Liver (tissue), 8 donors: ENCODE measurements at regions not wholly inside any gene's neighbourhood (a gene's known extent, or its start where the extent isn't known, plus 50 kb on each side); places are given as distances from the start of the nearest gene placed in this dataset.

ENCODE experiments used
- DNase-seq: peaks from one replicate; pipeline ENCODE4 v3.0.0-alpha.2; 2017; ENCODE audit warnings: low spot score
- H3K27ac ChIP-seq, 2 donors: one replicate each; pipeline ENCODE4 v1.7.0; 2013; ENCODE audit warnings: inconsistent platforms in 2 of 2, low read length in 2 of 2, control low read depth in 1 of 2, low read depth in 1 of 2, mild to moderate bottlenecking in 1 of 2
- H3K27me3 ChIP-seq, 4 donors: one replicate each; pipeline versions ENCODE4 v1.6.1 to v1.7.0; 2013; ENCODE audit warnings: low read length in 3 of 4, inconsistent platforms in 1 of 4, mild to moderate bottlenecking in 1 of 4, moderate library complexity in 1 of 4; ENCODE audit not compliant: control insufficient read depth in 4 of 4, insufficient read depth in 4 of 4
- H3K36me3 ChIP-seq, 4 donors: one replicate each; pipeline versions ENCODE4 v1.6.1 to v1.7.0; 2013; ENCODE audit warnings: low read length in 3 of 4, mild to moderate bottlenecking in 3 of 4, low read depth in 1 of 4, moderate library complexity in 1 of 4; ENCODE audit not compliant: control insufficient read depth in 4 of 4, insufficient read depth in 3 of 4
- H3K4me1 ChIP-seq, 4 donors: one replicate each; pipeline versions ENCODE4 v1.6.1 to v1.7.0; 2013; ENCODE audit warnings: low read length in 3 of 4, mild to moderate bottlenecking in 3 of 4, moderate library complexity in 1 of 4; ENCODE audit not compliant: control insufficient read depth in 4 of 4, insufficient read depth in 4 of 4
- H3K4me3 ChIP-seq, 3 donors: one replicate each; pipeline versions ENCODE4 v1.6.1 to v1.7.0; 2013; ENCODE audit warnings: low read length in 3 of 3, control low read depth in 1 of 3, low read depth in 1 of 3, mild to moderate bottlenecking in 1 of 3
- H3K9ac ChIP-seq, 2 donors: one replicate each; pipeline ENCODE4 v1.7.0; 2013; ENCODE audit warnings: low read length in 2 of 2, mild to moderate bottlenecking in 2 of 2, moderate library complexity in 2 of 2, control low read depth in 1 of 2, low read depth in 1 of 2
- H3K9me3 ChIP-seq, 4 donors: one replicate each; pipeline versions ENCODE4 v1.6.1 to v1.7.0; 2013; ENCODE audit warnings: low read length in 3 of 4; ENCODE audit not compliant: control insufficient read depth in 4 of 4
- ATF3 ChIP-seq: IDR thresholded peaks from 2 replicates; pipeline ENCODE4 v1.6.1; 2016; ENCODE audit warnings: antibody characterized with exemption
- CTCF ChIP-seq: fragments of 150-350 bp; IDR thresholded peaks from 2 replicates; pipeline ENCODE4 v1.5.1; 2017; ENCODE audit warnings: improper control_type of control experiment, low read depth, low read length; ENCODE audit not compliant: missing input control
- EGR1 ChIP-seq, 2 donors: IDR thresholded peaks; 2 replicates each; pipeline ENCODE4 v1.6.1; 2016 to 2018; ENCODE audit warnings: antibody characterized with exemption in 2 of 2, low read depth in 2 of 2
- FOXA1 ChIP-seq: IDR thresholded peaks from 2 replicates; pipeline ENCODE4 v1.6.1; 2016; ENCODE audit warnings: antibody characterized with exemption
- FOXA2 ChIP-seq: IDR thresholded peaks from 2 replicates; pipeline ENCODE4 v1.6.1; 2016; ENCODE audit warnings: antibody characterized with exemption
- GABPA ChIP-seq, 2 donors: IDR thresholded peaks in 1 of 2; conservative IDR thresholded peaks in 1 of 2; 2 replicates each; pipeline ENCODE4 v1.6.1; 2016; ENCODE audit warnings: antibody characterized with exemption in 2 of 2, mild to moderate bottlenecking in 1 of 2, moderate library complexity in 1 of 2
- HNF4A ChIP-seq, 2 donors: conservative IDR thresholded peaks; 2 replicates each; pipeline ENCODE4 v1.6.1; 2016; ENCODE audit warnings: antibody characterized with exemption in 2 of 2, mild to moderate bottlenecking in 2 of 2
- HNF4G ChIP-seq: IDR thresholded peaks from 2 replicates; pipeline ENCODE4 v1.6.1; 2016; ENCODE audit warnings: antibody characterized with exemption
- JUND ChIP-seq, 2 donors: IDR thresholded peaks; 2 replicates each; pipeline ENCODE4 v1.6.1; 2016; ENCODE audit warnings: antibody characterized with exemption in 2 of 2
- NR2F2 ChIP-seq: IDR thresholded peaks from 2 replicates; pipeline ENCODE4 v1.6.1; 2016; ENCODE audit warnings: antibody characterized with exemption
- RAD21 ChIP-seq, 2 donors: IDR thresholded peaks; 2 replicates each; pipeline ENCODE4 v1.6.1; 2016; ENCODE audit warnings: antibody characterized with exemption in 2 of 2, mild to moderate bottlenecking in 2 of 2
- RXRA ChIP-seq, 2 donors: IDR thresholded peaks; 2 replicates each; pipeline ENCODE4 v1.6.1; 2017 to 2018; ENCODE audit warnings: antibody characterized with exemption in 2 of 2, mild to moderate bottlenecking in 1 of 2
- SP1 ChIP-seq: IDR thresholded peaks from 2 replicates; pipeline ENCODE4 v1.6.1; 2018; ENCODE audit warnings: antibody characterized with exemption, mild to moderate bottlenecking
- TAF1 ChIP-seq: conservative IDR thresholded peaks from 2 replicates; pipeline ENCODE4 v1.6.1; 2016; ENCODE audit warnings: antibody characterized with exemption, mild to moderate bottlenecking
- YY1 ChIP-seq: IDR thresholded peaks from 2 replicates; pipeline ENCODE4 v1.6.1; 2016; ENCODE audit warnings: antibody characterized with exemption, mild to moderate bottlenecking
- ZBTB33 ChIP-seq: IDR thresholded peaks from 2 replicates; pipeline ENCODE4 v1.6.1; 2016; ENCODE audit warnings: antibody characterized with exemption
- WGBS: extraction: QIAGEN DNeasy Blood & Tissue Kit; methylation state at CpG from one replicate; pipeline ENCODE4 v1.1.7; 2013; 5-methylcytosine and 5-hydroxymethylcytosine counted together
- TF ChIP-seq, protein P1 (sequence below): IDR thresholded peaks from 2 replicates; pipeline ENCODE4 v1.6.1; 2016; ENCODE audit warnings: antibody characterized with exemption, mild to moderate bottlenecking
- TF ChIP-seq, protein P2 (sequence below): IDR thresholded peaks from 2 replicates; pipeline ENCODE4 v1.6.1; 2016; ENCODE audit warnings: antibody characterized with exemption
- donor health status: healthy.
- donor health status: healthy.
- donor health status: healthy.
- donor health status: healthy.
- donor health status: healthy.

DNA sequence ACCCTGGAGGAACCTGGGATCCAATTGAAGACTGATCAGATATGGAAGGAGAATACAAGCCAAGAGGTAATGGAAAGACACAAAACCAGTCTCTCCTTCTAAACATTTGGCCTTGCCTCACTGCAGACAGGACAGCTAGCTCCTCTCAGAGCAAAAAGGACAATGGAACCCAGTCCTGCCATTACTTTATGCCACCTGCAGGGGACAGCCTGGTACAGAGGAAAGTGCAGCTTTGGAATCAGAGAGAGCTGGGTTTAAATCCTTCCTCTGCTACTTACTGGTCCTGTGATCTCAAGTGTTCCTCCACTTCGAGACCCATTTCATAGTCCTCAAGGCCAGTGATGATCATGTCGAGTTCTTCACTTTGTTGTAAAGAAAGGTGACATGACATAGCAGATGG is 159.4 kb upstream of the SMAD3 start:
- Histone ChIP-seq H3K27ac (no peak overlapping the region), H3K9ac (no peak overlapping the region), H3K4me3 (no peak overlapping the region), H3K4me1 (no peaks in the 10 kb centered on the region), H3K27me3 (no peaks in the 10 kb centered on the region), H3K9me3 (no peaks in the 10 kb centered on the region), H3K36me3 (no peaks in the 10 kb centered on the region)
- TF ChIP-seq RAD21 (IDR thresholded peaks at IDR 0.05) (no peak), NR2F2 (no peak), FOXA2 (no peak), FOXA1 (no peak), EGR1 (IDR thresholded peaks at IDR 0.05; ENCODE audit: low read depth in 2 of 2) (no peak), CTCF (no peak), ATF3 (no peak), SP1 (no peak), YY1 (no peak), ZBTB33 (no peak), JUND (IDR thresholded peaks at IDR 0.05) (no peak), HNF4A (conservative IDR thresholded peaks at IDR 0.05) (no peak), RXRA (IDR thresholded peaks at IDR 0.05) (no peak), GABPA (IDR thresholded peaks at IDR 0.05 in 1 of 2, conservative IDR thresholded peaks at IDR 0.05 in 1 of 2) (no peak), HNF4G (no peak), TAF1 (no peak)
- TF ChIP-seq, protein P1, sequence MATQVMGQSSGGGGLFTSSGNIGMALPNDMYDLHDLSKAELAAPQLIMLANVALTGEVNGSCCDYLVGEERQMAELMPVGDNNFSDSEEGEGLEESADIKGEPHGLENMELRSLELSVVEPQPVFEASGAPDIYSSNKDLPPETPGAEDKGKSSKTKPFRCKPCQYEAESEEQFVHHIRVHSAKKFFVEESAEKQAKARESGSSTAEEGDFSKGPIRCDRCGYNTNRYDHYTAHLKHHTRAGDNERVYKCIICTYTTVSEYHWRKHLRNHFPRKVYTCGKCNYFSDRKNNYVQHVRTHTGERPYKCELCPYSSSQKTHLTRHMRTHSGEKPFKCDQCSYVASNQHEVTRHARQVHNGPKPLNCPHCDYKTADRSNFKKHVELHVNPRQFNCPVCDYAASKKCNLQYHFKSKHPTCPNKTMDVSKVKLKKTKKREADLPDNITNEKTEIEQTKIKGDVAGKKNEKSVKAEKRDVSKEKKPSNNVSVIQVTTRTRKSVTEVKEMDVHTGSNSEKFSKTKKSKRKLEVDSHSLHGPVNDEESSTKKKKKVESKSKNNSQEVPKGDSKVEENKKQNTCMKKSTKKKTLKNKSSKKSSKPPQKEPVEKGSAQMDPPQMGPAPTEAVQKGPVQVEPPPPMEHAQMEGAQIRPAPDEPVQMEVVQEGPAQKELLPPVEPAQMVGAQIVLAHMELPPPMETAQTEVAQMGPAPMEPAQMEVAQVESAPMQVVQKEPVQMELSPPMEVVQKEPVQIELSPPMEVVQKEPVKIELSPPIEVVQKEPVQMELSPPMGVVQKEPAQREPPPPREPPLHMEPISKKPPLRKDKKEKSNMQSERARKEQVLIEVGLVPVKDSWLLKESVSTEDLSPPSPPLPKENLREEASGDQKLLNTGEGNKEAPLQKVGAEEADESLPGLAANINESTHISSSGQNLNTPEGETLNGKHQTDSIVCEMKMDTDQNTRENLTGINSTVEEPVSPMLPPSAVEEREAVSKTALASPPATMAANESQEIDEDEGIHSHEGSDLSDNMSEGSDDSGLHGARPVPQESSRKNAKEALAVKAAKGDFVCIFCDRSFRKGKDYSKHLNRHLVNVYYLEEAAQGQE, result no peak
- TF ChIP-seq, protein P2, sequence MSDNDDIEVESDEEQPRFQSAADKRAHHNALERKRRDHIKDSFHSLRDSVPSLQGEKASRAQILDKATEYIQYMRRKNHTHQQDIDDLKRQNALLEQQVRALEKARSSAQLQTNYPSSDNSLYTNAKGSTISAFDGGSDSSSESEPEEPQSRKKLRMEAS, result no peak
- WGBS, result 98% methylated on average over 2 of the region's 2 CpGs
- no peak for DNase-seq
